Activated CD4-positive, alpha-beta memory T cell treated with anti-CD3 and anti-CD28 coated beads for 36 hours (primary cell): ENCODE measurements at regions not wholly inside any gene's neighbourhood (a gene's known extent, or its start where the extent isn't known, plus 50 kb on each side); places are given as distances from the start of the nearest gene placed in this dataset.

Experiments
- CTCF ChIA-PET: fragments of 350-600 bp; sonication (Branson Sonifier 250); formaldehyde crosslinking; loops from one replicate; lab custom pipeline; 2021; ENCODE audit warnings: antibody characterized with exemption, inconsistent platforms; lab: Charles Lee
- POLR2A ChIA-PET: fragments of 350-600 bp; sonication (Branson Sonifier 250); formaldehyde crosslinking; loops from one replicate; lab custom pipeline; 2021; ENCODE audit warnings: antibody characterized with exemption; lab: Charles Lee
- DNase-seq: peaks from one replicate; pipeline ENCODE4 v3.0.0-alpha.2; 2020
- H3K27ac Mint-ChIP-seq: one replicate; pipeline ENCODE4 v1.8.0; 2021; ENCODE audit warnings: mixed read lengths
- H3K27me3 Mint-ChIP-seq: one replicate; pipeline ENCODE4 v1.8.0; 2021; ENCODE audit warnings: mixed read lengths
- H3K36me3 Mint-ChIP-seq: one replicate; pipeline ENCODE4 v1.8.0; 2021; ENCODE audit warnings: mixed read lengths
- H3K4me1 Mint-ChIP-seq: one replicate; pipeline ENCODE4 v1.8.0; 2021; ENCODE audit warnings: low read depth, mixed read lengths
- H3K4me3 Mint-ChIP-seq: one replicate; pipeline ENCODE4 v1.8.0; 2021; ENCODE audit warnings: mild to moderate bottlenecking, mixed read lengths
- H3K9me3 Mint-ChIP-seq: one replicate; pipeline ENCODE4 v1.8.0; 2021; ENCODE audit warnings: mixed read lengths
- intact Hi-C: fragments of 100-400 bp; cut with micrococcal nuclease; formaldehyde crosslinking; loops from one replicate; pipeline ENCODE4 v1.15.1; 2023

GRCh38 chr15:27598251-27599009, 500.7 kb downstream of the OCA2 start:
- H3K27me3 Mint-ChIP-seq: no peaks in the 10 kb centered on the region
- POLR2A ChIA-PET: no interaction called here
- H3K9me3 Mint-ChIP-seq: peaks cover 8% of the 10 kb centered on the region
- CTCF ChIA-PET: no interaction called here
- no peak overlapping the region for H3K4me3 Mint-ChIP-seq
- H3K27ac Mint-ChIP-seq: no peak overlapping the region
- no peaks in the 10 kb centered on the region for H3K4me1 Mint-ChIP-seq
- intact Hi-C loops: no loop called here
- DNase-seq: no peak
- H3K36me3 Mint-ChIP-seq: no peaks in the 10 kb centered on the region

DNA sequence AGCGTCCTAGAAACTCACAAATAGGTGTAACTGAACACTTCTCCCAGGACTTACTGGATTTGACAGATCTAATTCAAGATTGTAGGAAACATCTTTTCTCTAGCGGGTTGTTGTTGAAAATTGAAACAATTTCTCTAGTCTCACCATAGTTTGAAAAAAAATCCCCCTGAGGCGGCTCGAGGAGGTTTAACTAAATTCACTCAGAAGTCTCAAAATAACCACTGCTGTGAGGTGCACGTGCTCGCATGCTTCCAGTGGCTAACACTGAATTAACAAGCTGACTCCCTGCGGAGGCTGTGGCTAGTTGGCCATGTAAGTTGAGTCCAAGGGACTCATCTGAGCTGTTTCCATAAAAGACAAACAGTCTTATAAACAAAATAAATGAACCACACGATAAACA, 503.9 kb downstream of the OCA2 start:
- Mint-ChIP-seq H3K9me3 (peaks cover 11% of the 10 kb centered on the region), H3K27me3 (no peaks in the 10 kb centered on the region), H3K4me3 (no peak overlapping the region), H3K36me3 (no peaks in the 10 kb centered on the region), H3K27ac (no peak overlapping the region), H3K4me1 (no peaks in the 10 kb centered on the region)
- intact Hi-C loops: no loop called here
- ChIA-PET CTCF (no interaction called here), POLR2A (no interaction called here)
- DNase-seq: no peak

DNA sequence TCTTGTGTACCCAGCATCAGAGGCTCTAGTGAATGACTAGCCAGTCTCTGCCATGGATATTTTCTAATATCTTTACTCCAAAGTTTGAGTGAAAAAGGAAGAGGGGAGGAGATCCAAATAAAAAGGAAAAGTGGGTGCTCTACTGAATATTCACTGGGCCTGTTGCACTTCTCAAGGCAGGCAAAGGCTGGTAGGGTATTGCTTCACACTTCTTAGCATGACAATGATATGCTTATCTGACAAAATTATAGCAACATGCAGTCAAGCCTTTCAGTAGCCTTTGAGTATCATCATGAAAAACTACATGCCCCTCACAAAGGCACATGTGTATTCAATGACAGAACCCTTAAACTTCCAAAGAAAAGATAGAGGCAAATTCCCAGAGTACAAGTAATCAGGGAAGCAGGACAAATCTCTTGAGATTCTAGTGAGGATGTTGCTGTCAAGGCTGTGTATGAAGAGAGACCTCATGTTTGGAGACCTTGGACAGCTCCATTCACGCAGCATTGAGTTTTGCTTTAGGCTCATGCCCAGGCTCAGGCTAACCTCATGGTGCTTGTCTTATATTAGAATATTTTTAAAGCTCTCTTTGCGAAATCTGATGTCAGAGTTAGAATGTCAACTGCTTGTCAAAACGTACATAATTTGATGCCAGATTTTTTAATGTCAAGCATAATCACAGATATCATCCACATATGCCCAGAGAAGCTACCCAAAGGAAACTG, 506.9 kb downstream of the OCA2 start:
- H3K4me1 Mint-ChIP-seq: no peaks in the 10 kb centered on the region
- no peak overlapping the region for H3K27ac Mint-ChIP-seq
- DNase-seq: no peak
- H3K9me3 Mint-ChIP-seq: peaks cover 9% of the 10 kb centered on the region
- intact Hi-C loops: no loop called here
- no peaks in the 10 kb centered on the region for H3K36me3 Mint-ChIP-seq
- ChIA-PET POLR2A (no interaction called here), CTCF (no interaction called here)
- no peak overlapping the region for H3K4me3 Mint-ChIP-seq
- no peaks in the 10 kb centered on the region for H3K27me3 Mint-ChIP-seq
